ENCODE measurements at regions not wholly inside any gene's neighbourhood (a gene's known extent, or its start where the extent isn't known, plus 50 kb on each side); places are given as distances from the start of the nearest gene placed in this dataset.

DNA sequence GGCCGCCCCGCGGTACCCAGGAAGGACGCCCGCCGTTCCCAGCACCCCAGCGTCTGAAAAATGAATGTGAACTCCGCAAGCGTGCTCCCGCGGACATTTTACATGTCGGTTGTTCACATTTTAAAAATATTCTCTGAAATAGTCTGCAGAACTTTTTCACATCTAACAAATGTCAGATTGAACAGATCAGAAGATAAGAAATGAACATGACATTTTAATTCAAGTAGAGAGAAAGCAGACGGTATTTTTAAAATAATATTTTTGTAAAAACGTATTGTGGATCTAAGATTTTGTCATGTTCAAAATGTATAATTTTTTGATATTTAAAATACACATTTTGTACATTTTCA is 101.8 kb upstream of the DIO3 start:
- Mint-ChIP-seq H3K9me3 (no peaks in the 10 kb centered on the region), H3K27ac (no peak overlapping the region), H3K36me3 (ENCODE audit: low read depth) (no peaks in the 10 kb centered on the region), H3K4me1 (peaks cover 14% of the 10 kb centered on the region), H3K27me3 (ENCODE audit: insufficient read depth, low read depth, poor library complexity) (peaks cover 51% of the 10 kb centered on the region), H3K4me3 (peak overlapping the region; percentile 41; the same call in 1 of the 3 replicates)
- H4K20me1 ChIP-seq (replicated peaks; ENCODE audit: insufficient read depth): no peaks in the 10 kb centered on the region
- DNase-seq (ENCODE audit: low spot score) (no peak), ATAC-seq (no peak)
- H3K79me2 ChIP-seq (replicated peaks; ENCODE audit: insufficient read depth): no peaks in the 10 kb centered on the region
- peak overlapping the region; percentile 56 for H3K4me3 ChIP-seq
- peak; percentile 50 for TF ChIP-seq EZH2 (IDR thresholded peaks at IDR 0.05; ENCODE audit: low read depth, unreplicated experiment)
- TF ChIP-seq, protein P1, sequence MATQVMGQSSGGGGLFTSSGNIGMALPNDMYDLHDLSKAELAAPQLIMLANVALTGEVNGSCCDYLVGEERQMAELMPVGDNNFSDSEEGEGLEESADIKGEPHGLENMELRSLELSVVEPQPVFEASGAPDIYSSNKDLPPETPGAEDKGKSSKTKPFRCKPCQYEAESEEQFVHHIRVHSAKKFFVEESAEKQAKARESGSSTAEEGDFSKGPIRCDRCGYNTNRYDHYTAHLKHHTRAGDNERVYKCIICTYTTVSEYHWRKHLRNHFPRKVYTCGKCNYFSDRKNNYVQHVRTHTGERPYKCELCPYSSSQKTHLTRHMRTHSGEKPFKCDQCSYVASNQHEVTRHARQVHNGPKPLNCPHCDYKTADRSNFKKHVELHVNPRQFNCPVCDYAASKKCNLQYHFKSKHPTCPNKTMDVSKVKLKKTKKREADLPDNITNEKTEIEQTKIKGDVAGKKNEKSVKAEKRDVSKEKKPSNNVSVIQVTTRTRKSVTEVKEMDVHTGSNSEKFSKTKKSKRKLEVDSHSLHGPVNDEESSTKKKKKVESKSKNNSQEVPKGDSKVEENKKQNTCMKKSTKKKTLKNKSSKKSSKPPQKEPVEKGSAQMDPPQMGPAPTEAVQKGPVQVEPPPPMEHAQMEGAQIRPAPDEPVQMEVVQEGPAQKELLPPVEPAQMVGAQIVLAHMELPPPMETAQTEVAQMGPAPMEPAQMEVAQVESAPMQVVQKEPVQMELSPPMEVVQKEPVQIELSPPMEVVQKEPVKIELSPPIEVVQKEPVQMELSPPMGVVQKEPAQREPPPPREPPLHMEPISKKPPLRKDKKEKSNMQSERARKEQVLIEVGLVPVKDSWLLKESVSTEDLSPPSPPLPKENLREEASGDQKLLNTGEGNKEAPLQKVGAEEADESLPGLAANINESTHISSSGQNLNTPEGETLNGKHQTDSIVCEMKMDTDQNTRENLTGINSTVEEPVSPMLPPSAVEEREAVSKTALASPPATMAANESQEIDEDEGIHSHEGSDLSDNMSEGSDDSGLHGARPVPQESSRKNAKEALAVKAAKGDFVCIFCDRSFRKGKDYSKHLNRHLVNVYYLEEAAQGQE (IDR thresholded peaks at IDR 0.05; ENCODE audit: unreplicated experiment): no peak
- TF ChIP-seq, protein P2, sequence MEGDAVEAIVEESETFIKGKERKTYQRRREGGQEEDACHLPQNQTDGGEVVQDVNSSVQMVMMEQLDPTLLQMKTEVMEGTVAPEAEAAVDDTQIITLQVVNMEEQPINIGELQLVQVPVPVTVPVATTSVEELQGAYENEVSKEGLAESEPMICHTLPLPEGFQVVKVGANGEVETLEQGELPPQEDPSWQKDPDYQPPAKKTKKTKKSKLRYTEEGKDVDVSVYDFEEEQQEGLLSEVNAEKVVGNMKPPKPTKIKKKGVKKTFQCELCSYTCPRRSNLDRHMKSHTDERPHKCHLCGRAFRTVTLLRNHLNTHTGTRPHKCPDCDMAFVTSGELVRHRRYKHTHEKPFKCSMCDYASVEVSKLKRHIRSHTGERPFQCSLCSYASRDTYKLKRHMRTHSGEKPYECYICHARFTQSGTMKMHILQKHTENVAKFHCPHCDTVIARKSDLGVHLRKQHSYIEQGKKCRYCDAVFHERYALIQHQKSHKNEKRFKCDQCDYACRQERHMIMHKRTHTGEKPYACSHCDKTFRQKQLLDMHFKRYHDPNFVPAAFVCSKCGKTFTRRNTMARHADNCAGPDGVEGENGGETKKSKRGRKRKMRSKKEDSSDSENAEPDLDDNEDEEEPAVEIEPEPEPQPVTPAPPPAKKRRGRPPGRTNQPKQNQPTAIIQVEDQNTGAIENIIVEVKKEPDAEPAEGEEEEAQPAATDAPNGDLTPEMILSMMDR (conservative IDR thresholded peaks at IDR 0.05; ENCODE audit: low read depth in 2 of 2): no peak
- TF ChIP-seq, protein P3, sequence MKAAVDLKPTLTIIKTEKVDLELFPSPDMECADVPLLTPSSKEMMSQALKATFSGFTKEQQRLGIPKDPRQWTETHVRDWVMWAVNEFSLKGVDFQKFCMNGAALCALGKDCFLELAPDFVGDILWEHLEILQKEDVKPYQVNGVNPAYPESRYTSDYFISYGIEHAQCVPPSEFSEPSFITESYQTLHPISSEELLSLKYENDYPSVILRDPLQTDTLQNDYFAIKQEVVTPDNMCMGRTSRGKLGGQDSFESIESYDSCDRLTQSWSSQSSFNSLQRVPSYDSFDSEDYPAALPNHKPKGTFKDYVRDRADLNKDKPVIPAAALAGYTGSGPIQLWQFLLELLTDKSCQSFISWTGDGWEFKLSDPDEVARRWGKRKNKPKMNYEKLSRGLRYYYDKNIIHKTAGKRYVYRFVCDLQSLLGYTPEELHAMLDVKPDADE (IDR thresholded peaks at IDR 0.05): no peak
- H3K4me2 ChIP-seq: peak overlapping the region; percentile 79
- H3K27me3 ChIP-seq (ENCODE audit: insufficient read depth): peaks cover 69% of the 10 kb centered on the region
- peaks cover 9% of the 10 kb centered on the region for H3K4me1 ChIP-seq (ENCODE audit: insufficient read depth)
- no peak overlapping the region for H3K27ac ChIP-seq (ENCODE audit: low read depth)
- H2AFZ ChIP-seq: peak overlapping the region; percentile 88; the same call in 1 of the 2 replicates
- no peaks in the 10 kb centered on the region for H3K36me3 ChIP-seq (ENCODE audit: insufficient read depth)
- H3K9me2 ChIP-seq (ENCODE audit: insufficient read depth): no peaks in the 10 kb centered on the region
- H3F3A ChIP-seq (replicated peaks; ENCODE audit: low read depth): no peaks in the 10 kb centered on the region

DNA sequence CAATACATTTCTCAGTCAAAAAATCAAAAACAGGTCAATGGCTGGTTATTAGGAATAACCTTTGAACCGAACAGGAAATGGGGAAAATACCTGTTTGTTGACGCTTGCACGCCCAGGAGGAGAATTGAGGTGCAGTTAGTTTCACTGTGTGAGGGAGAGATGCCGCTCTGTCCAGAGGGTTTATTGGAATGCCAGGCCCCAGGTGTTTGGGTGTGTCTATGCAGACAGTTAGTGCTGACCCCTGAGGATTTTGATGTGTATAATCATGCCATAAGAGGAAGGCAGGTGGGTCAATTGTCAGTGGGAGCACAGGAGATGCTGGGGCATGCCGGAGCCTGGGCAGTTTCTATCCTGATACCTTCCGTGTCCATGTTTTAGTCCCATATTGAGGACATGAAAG is 100.8 kb upstream of the DIO3 start:
- DNase-seq (ENCODE audit: low spot score) (no peak), ATAC-seq (no peak)
- H3K36me3 Mint-ChIP-seq (ENCODE audit: low read depth): no peaks in the 10 kb centered on the region
- no peak overlapping the region for H3K4me3 Mint-ChIP-seq
- H3K27ac Mint-ChIP-seq: no peak overlapping the region
- Histone ChIP-seq H3K79me2 (replicated peaks; ENCODE audit: insufficient read depth) (no peaks in the 10 kb centered on the region), H3K4me2 (no peak overlapping the region), H3F3A (replicated peaks; ENCODE audit: low read depth) (no peaks in the 10 kb centered on the region), H3K4me3 (no peak overlapping the region), H2AFZ (no peak overlapping the region), H3K4me1 (ENCODE audit: insufficient read depth) (peaks cover 9% of the 10 kb centered on the region), H3K27ac (ENCODE audit: low read depth) (no peak overlapping the region), H4K20me1 (replicated peaks; ENCODE audit: insufficient read depth) (no peaks in the 10 kb centered on the region), H3K9me2 (ENCODE audit: insufficient read depth) (no peaks in the 10 kb centered on the region), H3K36me3 (ENCODE audit: insufficient read depth) (no peaks in the 10 kb centered on the region), H3K27me3 (ENCODE audit: insufficient read depth) (peaks cover 59% of the 10 kb centered on the region)
- peaks cover 44% of the 10 kb centered on the region for H3K27me3 Mint-ChIP-seq (ENCODE audit: insufficient read depth, low read depth, poor library complexity)
- peaks cover 8% of the 10 kb centered on the region for H3K4me1 Mint-ChIP-seq
- H3K9me3 Mint-ChIP-seq: no peaks in the 10 kb centered on the region
- TF ChIP-seq EZH2phosphoT487 (IDR thresholded peaks at IDR 0.05; ENCODE audit: unreplicated experiment) (no peak), POLR2AphosphoS5 (IDR thresholded peaks at IDR 0.05; ENCODE audit: low read depth) (no peak), ZNF114 (CRISPR knock-in tag; IDR thresholded peaks at IDR 0.05) (no peak), JUNB (IDR thresholded peaks at IDR 0.05; ENCODE audit: unreplicated experiment) (no peak), NANOG (IDR thresholded peaks at IDR 0.05; ENCODE audit: borderline replicate concordance) (no peak), EZH2 (IDR thresholded peaks at IDR 0.05; ENCODE audit: low read depth, unreplicated experiment) (no peak), STAT1 (IDR thresholded peaks at IDR 0.05; ENCODE audit: unreplicated experiment) (no peak), CREB1 (CRISPR knock-in tag; IDR thresholded peaks at IDR 0.05; ENCODE audit: low read depth) (no peak), ZNF331 (CRISPR knock-in tag; IDR thresholded peaks at IDR 0.05; ENCODE audit: low read depth) (no peak)
- TF ChIP-seq, protein P1 (IDR thresholded peaks at IDR 0.05; ENCODE audit: unreplicated experiment): no peak
- TF ChIP-seq, protein P3 (IDR thresholded peaks at IDR 0.05): no peak
